Common myeloid progenitor, CD34-positive (primary cell): ENCODE measurements at regions not wholly inside any gene's neighbourhood (a gene's known extent, or its start where the extent isn't known, plus 50 kb on each side); places are given as distances from the start of the nearest gene placed in this dataset.

Source experiments
- CTCF ChIA-PET: fragments of 350-600 bp; sonication (Branson Sonifier 250); formaldehyde crosslinking; loops from one replicate; lab custom pipeline; 2021; ENCODE audit warnings: antibody characterized with exemption; lab: Charles Lee
- POLR2A ChIA-PET: fragments of 350-600 bp; sonication (Branson Sonifier 250); formaldehyde crosslinking; loops from one replicate; lab custom pipeline; 2021; ENCODE audit warnings: antibody characterized with exemption; lab: Charles Lee
- DNase-seq, 3 donors: peaks; one replicate each; pipeline versions ENCODE4 v3.0.0 to v3.0.0-alpha.2; 2013
- H3K27ac ChIP-seq, 2 experiments: 1 replicate in 1 of 2; 2 replicates in 1 of 2; pipeline ENCODE4 v1.7.0; 2013; ENCODE audit warnings: inconsistent platforms in 2 of 2, low read length in 2 of 2, mild to moderate bottlenecking in 2 of 2, low read depth in 1 of 2, moderate library complexity in 1 of 2; ENCODE audit not compliant: severe bottlenecking in 2 of 2, insufficient read depth in 1 of 2, poor library complexity in 1 of 2
- H3K27me3 ChIP-seq, 5 experiments: replicated peaks in 2 of 5; 1 replicate in 3 of 5; 2 replicates in 2 of 5; pipeline versions ENCODE4 v1.6.1 to v1.7.0; 2013; ENCODE audit warnings: low read length in 4 of 5, mild to moderate bottlenecking in 2 of 5, moderate library complexity in 2 of 5, inconsistent platforms in 1 of 5; ENCODE audit not compliant: insufficient read depth in 5 of 5, control insufficient read depth in 4 of 5
- H3K36me3 ChIP-seq, 4 experiments: 1 replicate in 2 of 4; 2 replicates in 2 of 4; pipeline versions ENCODE4 v1.6.1 to v1.7.0; 2013; ENCODE audit warnings: low read length in 3 of 4, control low read depth in 1 of 4, mild to moderate bottlenecking in 1 of 4; ENCODE audit not compliant: control insufficient read depth in 4 of 4, insufficient read depth in 4 of 4
- H3K4me1 ChIP-seq, 4 experiments: 1 replicate in 3 of 4; 2 replicates in 1 of 4; pipeline versions ENCODE4 v1.6.1 to v1.7.1; 2013; ENCODE audit warnings: low read length in 3 of 4, mild to moderate bottlenecking in 3 of 4, control low read depth in 1 of 4, inconsistent platforms in 1 of 4, moderate library complexity in 1 of 4; ENCODE audit not compliant: control insufficient read depth in 4 of 4, insufficient read depth in 4 of 4; ENCODE audit errors: control extremely low read depth in 1 of 4
- H3K4me3 ChIP-seq, 7 experiments: 1 replicate in 4 of 7; 2 replicates in 3 of 7; pipeline versions ENCODE4 v1.5.1 to v1.7.0; 2013; ENCODE audit warnings: mild to moderate bottlenecking in 7 of 7, low read length in 6 of 7, moderate library complexity in 6 of 7, inconsistent platforms in 2 of 7, low read depth in 2 of 7, control low read depth in 1 of 7; ENCODE audit not compliant: insufficient read depth in 4 of 7, control insufficient read depth in 1 of 7; ENCODE audit errors: extremely low read depth in 1 of 7
- H3K9me3 ChIP-seq, 5 experiments: 1 replicate in 4 of 5; 2 replicates in 1 of 5; pipeline versions ENCODE4 v1.6.1 to v1.7.1; 2013; ENCODE audit warnings: low read length in 4 of 5, mild to moderate bottlenecking in 2 of 5, inconsistent platforms in 1 of 5, low read depth in 1 of 5, moderate library complexity in 1 of 5; ENCODE audit not compliant: control insufficient read depth in 4 of 5, insufficient read depth in 2 of 5; ENCODE audit errors: control extremely low read depth in 1 of 5
- WGBS: methylation state at CpG from one replicate; pipeline ENCODE4 v1.1.5; 2013; ENCODE audit not compliant: insufficient coverage; 5-methylcytosine and 5-hydroxymethylcytosine counted together

DNA sequence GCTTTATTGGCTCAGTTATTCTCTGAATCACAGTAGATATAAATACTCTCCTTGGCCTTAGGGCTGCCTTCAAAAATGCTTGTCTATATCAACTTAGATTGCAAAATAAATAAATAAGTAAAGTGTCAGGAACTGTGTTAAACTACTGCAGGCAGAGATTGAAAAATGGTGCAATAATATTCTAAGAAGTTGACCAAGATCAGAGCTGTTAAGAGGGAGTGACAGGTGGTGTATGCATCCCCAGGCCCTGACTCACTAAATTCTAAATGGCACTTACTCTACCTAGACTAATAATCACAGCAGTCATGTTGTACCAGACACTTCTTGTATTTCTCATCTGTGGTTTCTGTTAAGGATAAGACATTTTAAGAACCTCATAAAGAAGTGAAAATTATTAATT is 235.1 kb upstream of the SPOCK3 start:
- CTCF ChIA-PET: interaction anchor here (0.6 kb wide), 1 partner anchor 16 kb away, joined by 4 read pairs; no protein-coding TSS in a partner anchor
- H3K4me1 ChIP-seq: no peaks in the 10 kb centered on the region
- H3K27me3 ChIP-seq: no peaks in the 10 kb centered on the region
- POLR2A ChIA-PET: no interaction called here
- no peak overlapping the region for H3K27ac ChIP-seq
- no peaks in the 10 kb centered on the region for H3K36me3 ChIP-seq
- no peak for DNase-seq
- H3K4me3 ChIP-seq: no peak overlapping the region
- H3K9me3 ChIP-seq: no peaks in the 10 kb centered on the region

GRCh38 chr4:167475951-167476350 is 241.7 kb upstream of the SPOCK3 start:
- Histone ChIP-seq H3K4me3 (no peak overlapping the region), H3K36me3 (no peaks in the 10 kb centered on the region), H3K4me1 (no peaks in the 10 kb centered on the region), H3K27ac (no peak overlapping the region), H3K9me3 (no peaks in the 10 kb centered on the region), H3K27me3 (no peaks in the 10 kb centered on the region)
- WGBS: no CpG with 5 or more reads among the region's 1 CpG
- POLR2A ChIA-PET: no interaction called here
- CTCF ChIA-PET: no interaction called here
- DNase-seq: no peak

GRCh38 chr4:167492007-167492406 is 257.7 kb upstream of the SPOCK3 start:
- ChIA-PET POLR2A (no interaction called here), CTCF (no interaction called here)
- WGBS: 44% methylated on average over 1 of the region's 1 CpG

DNA sequence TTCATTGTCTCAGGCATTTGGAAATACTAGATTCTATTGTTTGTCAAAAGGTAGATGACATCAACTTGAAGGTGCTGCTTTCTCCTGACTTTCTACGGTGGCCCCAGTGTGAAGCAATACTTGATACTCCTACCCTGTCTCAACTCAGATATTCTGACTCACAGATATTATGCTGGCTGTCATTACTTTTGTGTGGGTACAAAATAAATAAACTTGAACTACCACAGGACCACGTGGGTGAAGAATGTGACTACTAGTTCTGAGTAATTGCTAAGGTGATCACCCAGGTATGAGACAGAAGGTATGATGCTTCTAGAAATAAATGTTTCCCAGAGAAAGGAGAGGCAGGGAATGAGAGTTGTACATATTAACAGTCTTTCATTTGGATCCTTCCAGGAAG is 275.3 kb upstream of the SPOCK3 start:
- CTCF ChIA-PET: no interaction called here
- POLR2A ChIA-PET: no interaction called here
- H3K27me3 ChIP-seq: no peaks in the 10 kb centered on the region
- no peaks in the 10 kb centered on the region for H3K4me1 ChIP-seq
- no peak for DNase-seq
- H3K4me3 ChIP-seq: no peak overlapping the region
- H3K36me3 ChIP-seq: no peaks in the 10 kb centered on the region
- H3K27ac ChIP-seq: no peak overlapping the region
- WGBS: 86% methylated on average over 1 of the region's 2 CpGs
- H3K9me3 ChIP-seq: peaks cover 0 to 2% (median 0%) of the 10 kb centered on the region in 5 experiments

More at GRCh38 chr4:167492007-167492406, 257.7 kb upstream of the SPOCK3 start:
- Histone ChIP-seq H3K4me3 (no peak overlapping the region), H3K36me3 (no peaks in the 10 kb centered on the region), H3K27me3 (no peaks in the 10 kb centered on the region), H3K9me3 (peaks cover 0 to 6% (median 0%) of the 10 kb centered on the region in 5 experiments), H3K4me1 (no peaks in the 10 kb centered on the region), H3K27ac (no peak overlapping the region)
- peak in 2 of 3 donors; percentile 0 to 13 for DNase-seq

DNA sequence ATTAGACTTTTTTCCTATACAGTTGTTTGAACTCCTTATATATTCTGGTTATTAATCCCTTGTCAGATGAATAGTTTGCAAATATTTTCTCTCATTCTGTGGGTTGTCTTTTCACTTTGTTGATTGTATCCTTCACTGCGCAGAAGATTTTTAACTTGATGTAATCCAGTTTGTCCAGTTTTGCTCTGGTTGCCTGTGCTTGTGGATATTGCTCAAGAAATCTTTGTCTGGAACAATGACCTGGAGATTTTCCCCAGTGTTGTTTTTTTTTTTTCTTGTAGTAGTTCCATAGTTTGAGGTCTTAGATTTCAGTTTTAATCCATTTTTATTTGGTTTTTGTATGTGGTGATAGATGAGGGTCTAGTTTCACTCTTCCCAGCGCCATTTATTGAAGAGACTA is 289.8 kb upstream of the SPOCK3 start:
- no peak for DNase-seq
- POLR2A ChIA-PET: no interaction called here
- Histone ChIP-seq H3K27me3 (no peaks in the 10 kb centered on the region), H3K4me1 (peaks cover 0 to 19% (median 5%) of the 10 kb centered on the region in 4 experiments), H3K9me3 (peaks cover 0 to 3% (median 0%) of the 10 kb centered on the region in 5 experiments), H3K27ac (no peak overlapping the region), H3K4me3 (no peak overlapping the region), H3K36me3 (no peaks in the 10 kb centered on the region)
- CTCF ChIA-PET: no interaction called here
- WGBS: 100% methylated on average over 1 of the region's 2 CpGs

- Histone ChIP-seq H3K4me3 (no peak overlapping the region), H3K27ac (no peak overlapping the region), H3K36me3 (no peaks in the 10 kb centered on the region), H3K4me1 (no peaks in the 10 kb centered on the region), H3K9me3 (peaks cover 0 to 4% (median 2%) of the 10 kb centered on the region in 5 experiments), H3K27me3 (no peaks in the 10 kb centered on the region)
- no peak for DNase-seq
- CTCF ChIA-PET: no interaction called here
- POLR2A ChIA-PET: no interaction called here
- no CpG with 5 or more reads among the region's 1 CpG for WGBS
These were observed 303.5 kb upstream of the SPOCK3 start for GRCh38 chr4:167537761-167538160.

GRCh38 chr4:167541286-167541685 is 307.0 kb upstream of the SPOCK3 start:
- Histone ChIP-seq H3K4me1 (no peaks in the 10 kb centered on the region), H3K9me3 (no peaks in the 10 kb centered on the region), H3K27ac (no peak overlapping the region), H3K27me3 (no peaks in the 10 kb centered on the region), H3K4me3 (no peak overlapping the region), H3K36me3 (no peaks in the 10 kb centered on the region)
- WGBS: 78% methylated on average over 1 of the region's 3 CpGs
- ChIA-PET POLR2A (no interaction called here), CTCF (no interaction called here)
- no peak for DNase-seq
